ENCODE measurements at regions not wholly inside any gene's neighbourhood (a gene's known extent, or its start where the extent isn't known, plus 50 kb on each side); places are given as distances from the start of the nearest gene placed in this dataset.

DNA sequence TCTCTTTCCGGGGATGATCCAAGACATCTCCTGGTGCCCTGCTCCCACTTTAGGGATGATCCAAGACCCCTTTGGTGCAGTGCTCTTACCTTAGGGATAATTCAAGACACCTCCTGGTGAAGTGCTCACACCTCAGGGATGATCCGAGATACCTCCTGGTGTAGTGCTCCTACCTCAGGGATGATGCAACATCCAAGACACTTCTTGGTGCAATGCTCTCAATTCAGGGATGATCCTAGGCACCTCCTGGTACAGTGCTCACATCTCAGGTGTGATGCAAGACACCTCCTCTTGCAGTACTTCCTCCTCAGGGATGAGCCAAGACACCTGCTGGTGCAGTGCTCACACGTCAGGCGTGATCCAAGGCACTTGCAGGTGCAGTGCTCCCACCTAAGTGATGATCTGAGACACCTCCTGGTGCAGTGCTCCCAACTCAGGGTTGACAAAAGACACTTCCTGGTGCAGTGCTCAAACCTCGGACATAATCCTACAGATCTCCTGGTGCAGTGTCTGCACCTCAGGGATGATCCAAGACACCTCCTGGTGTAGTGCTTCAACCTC is 122.3 kb downstream of the ASB1 start:
- peaks cover 0 to 20% (median 16%) of the 10 kb centered on the region in 4 donors for H3K9me3 ChIP-seq

DNA sequence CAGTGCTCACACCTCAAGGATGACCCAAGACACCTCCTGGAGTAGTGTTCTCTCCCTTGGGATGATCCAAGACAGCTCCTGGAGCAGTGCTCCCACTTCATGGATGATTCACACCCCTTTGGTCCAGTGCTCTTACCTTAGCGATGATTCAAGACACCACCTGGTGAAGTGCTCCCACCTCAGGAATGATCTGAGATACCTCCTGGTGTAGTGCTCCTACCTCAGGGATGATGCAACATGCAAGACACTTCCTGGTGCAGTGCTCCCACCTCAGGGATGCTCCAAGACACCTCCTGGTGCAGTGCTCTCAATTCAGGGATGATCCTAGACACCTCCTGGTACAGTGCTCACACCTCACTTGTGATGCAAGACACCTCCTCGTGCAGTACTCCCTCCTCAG is 123.1 kb downstream of the ASB1 start:
- H3K27me3 ChIP-seq = peaks cover 0 to 8% (median 0%) of the 10 kb centered on the region in 4 donors
- DNase-seq (ENCODE audit: extremely low spot score) = no peak
- no peak overlapping the region for H3K27ac ChIP-seq (replicated peaks in 1 of 4)
- no peak for TF ChIP-seq EP300 (IDR thresholded peaks at IDR 0.05)
- TF ChIP-seq, protein P1, sequence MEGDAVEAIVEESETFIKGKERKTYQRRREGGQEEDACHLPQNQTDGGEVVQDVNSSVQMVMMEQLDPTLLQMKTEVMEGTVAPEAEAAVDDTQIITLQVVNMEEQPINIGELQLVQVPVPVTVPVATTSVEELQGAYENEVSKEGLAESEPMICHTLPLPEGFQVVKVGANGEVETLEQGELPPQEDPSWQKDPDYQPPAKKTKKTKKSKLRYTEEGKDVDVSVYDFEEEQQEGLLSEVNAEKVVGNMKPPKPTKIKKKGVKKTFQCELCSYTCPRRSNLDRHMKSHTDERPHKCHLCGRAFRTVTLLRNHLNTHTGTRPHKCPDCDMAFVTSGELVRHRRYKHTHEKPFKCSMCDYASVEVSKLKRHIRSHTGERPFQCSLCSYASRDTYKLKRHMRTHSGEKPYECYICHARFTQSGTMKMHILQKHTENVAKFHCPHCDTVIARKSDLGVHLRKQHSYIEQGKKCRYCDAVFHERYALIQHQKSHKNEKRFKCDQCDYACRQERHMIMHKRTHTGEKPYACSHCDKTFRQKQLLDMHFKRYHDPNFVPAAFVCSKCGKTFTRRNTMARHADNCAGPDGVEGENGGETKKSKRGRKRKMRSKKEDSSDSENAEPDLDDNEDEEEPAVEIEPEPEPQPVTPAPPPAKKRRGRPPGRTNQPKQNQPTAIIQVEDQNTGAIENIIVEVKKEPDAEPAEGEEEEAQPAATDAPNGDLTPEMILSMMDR (IDR thresholded peaks at IDR 0.05) = no peak
- TF ChIP-seq POLR2AphosphoS5 (IDR thresholded peaks at IDR 0.05) = no peak
- no peak for TF ChIP-seq POLR2A (IDR thresholded peaks at IDR 0.05; ENCODE audit: low read depth)
- H3K36me3 ChIP-seq = no peaks in the 10 kb centered on the region
- peaks cover 0 to 21% (median 16%) of the 10 kb centered on the region in 4 donors for H3K9me3 ChIP-seq
- H3K4me3 ChIP-seq = no peak overlapping the region
- H3K4me1 ChIP-seq = no peaks in the 10 kb centered on the region
- intact Hi-C loops (cut with DNase I) = no loop called here
- WGBS = 100% methylated on average over 2 of the region's 2 CpGs

More for the DNA sequence above, 122.3 kb downstream of the ASB1 start:
- no peak for TF ChIP-seq EP300 (IDR thresholded peaks at IDR 0.05)
- TF ChIP-seq POLR2A (IDR thresholded peaks at IDR 0.05; ENCODE audit: low read depth) = no peak
- TF ChIP-seq, protein P1 (IDR thresholded peaks at IDR 0.05) = no peak
- TF ChIP-seq POLR2AphosphoS5 (IDR thresholded peaks at IDR 0.05) = no peak
- no peak for DNase-seq (ENCODE audit: extremely low spot score)
- Histone ChIP-seq H3K27ac (replicated peaks in 1 of 4) (no peak overlapping the region), H3K4me3 (no peak overlapping the region), H3K27me3 (peaks cover 0 to 8% (median 0%) of the 10 kb centered on the region in 4 donors), H3K36me3 (no peaks in the 10 kb centered on the region), H3K4me1 (no peaks in the 10 kb centered on the region)
- WGBS = 97% methylated on average over 3 of the region's 5 CpGs
- intact Hi-C loops (cut with DNase I) = no loop called here

GRCh38 chr2:238551091-238551490 is 124.4 kb downstream of the ASB1 start:
- Histone ChIP-seq H3K9me3 (peaks cover 0 to 21% (median 16%) of the 10 kb centered on the region in 4 donors), H3K4me3 (no peak overlapping the region), H3K36me3 (no peaks in the 10 kb centered on the region), H3K4me1 (no peaks in the 10 kb centered on the region), H3K27ac (replicated peaks in 1 of 4) (no peak overlapping the region), H3K27me3 (peaks cover 0 to 8% (median 0%) of the 10 kb centered on the region in 4 donors)
- WGBS = 89% methylated on average over 3 of the region's 3 CpGs
- TF ChIP-seq, protein P1 (IDR thresholded peaks at IDR 0.05) = no peak
- no peak for TF ChIP-seq POLR2A (IDR thresholded peaks at IDR 0.05; ENCODE audit: low read depth)
- no peak for DNase-seq (ENCODE audit: extremely low spot score)
- intact Hi-C loops (cut with DNase I) = no loop called here

- intact Hi-C loops (cut with DNase I) = no loop called here
- WGBS = 92% methylated on average over 5 of the region's 5 CpGs
- TF ChIP-seq POLR2A (IDR thresholded peaks at IDR 0.05; ENCODE audit: low read depth) (no peak), EP300 (IDR thresholded peaks at IDR 0.05) (no peak), POLR2AphosphoS5 (IDR thresholded peaks at IDR 0.05) (no peak)
- TF ChIP-seq, protein P1 (IDR thresholded peaks at IDR 0.05) = no peak
- no peak overlapping the region for H3K4me3 ChIP-seq
- H3K4me1 ChIP-seq = no peaks in the 10 kb centered on the region
- H3K27ac ChIP-seq (replicated peaks in 1 of 4) = no peak overlapping the region
- no peak for DNase-seq (ENCODE audit: extremely low spot score)
- no peaks in the 10 kb centered on the region for H3K36me3 ChIP-seq
- peaks cover 0 to 21% (median 16%) of the 10 kb centered on the region in 4 donors for H3K9me3 ChIP-seq
- H3K27me3 ChIP-seq = peaks cover 0 to 8% (median 0%) of the 10 kb centered on the region in 4 donors
Measured at GRCh38 chr2:238552226-238552625, 125.5 kb downstream of the ASB1 start.

DNA sequence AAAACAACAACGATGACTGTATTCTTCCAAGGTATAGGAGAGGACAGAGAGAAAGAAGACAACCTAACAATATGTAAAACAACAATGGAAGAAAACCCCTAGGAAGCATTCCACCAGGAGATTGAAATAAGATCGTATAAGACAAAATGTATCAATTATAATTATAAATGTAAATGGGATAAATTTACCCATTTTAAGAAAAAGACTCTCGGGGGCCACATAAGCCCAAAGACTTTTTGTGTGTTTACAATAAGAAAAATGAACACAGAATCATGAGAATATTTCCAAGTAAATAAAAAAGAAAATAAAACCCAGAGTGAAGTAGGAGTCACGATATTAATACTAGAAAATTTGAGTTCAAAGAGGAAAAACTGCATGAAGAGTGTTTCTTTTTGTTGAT is 126.4 kb downstream of the ASB1 start:
- TF ChIP-seq, protein P1 (IDR thresholded peaks at IDR 0.05) = no peak
- TF ChIP-seq EP300 (IDR thresholded peaks at IDR 0.05) = no peak
- no peak for TF ChIP-seq POLR2AphosphoS5 (IDR thresholded peaks at IDR 0.05)
- no peak for TF ChIP-seq POLR2A (IDR thresholded peaks at IDR 0.05; ENCODE audit: low read depth)
- no peaks in the 10 kb centered on the region for H3K36me3 ChIP-seq
- no peak overlapping the region for H3K27ac ChIP-seq (replicated peaks in 1 of 4)
- H3K9me3 ChIP-seq = peaks cover 0 to 21% (median 16%) of the 10 kb centered on the region in 4 donors
- intact Hi-C loops (cut with DNase I) = no loop called here
- no peak for DNase-seq (ENCODE audit: extremely low spot score)
- WGBS = 96% methylated on average over 4 of the region's 4 CpGs
- no peak overlapping the region for H3K4me3 ChIP-seq
- H3K27me3 ChIP-seq = peaks cover 0 to 4% (median 0%) of the 10 kb centered on the region in 4 donors
- H3K4me1 ChIP-seq = peaks cover 0 to under 1% (median 0%) of the 10 kb centered on the region in 4 donors

Measured in esophagus muscularis mucosa (tissue), 4 donors.